PC-9 (cell line): ENCODE measurements at regions not wholly inside any gene's neighbourhood (a gene's known extent, or its start where the extent isn't known, plus 50 kb on each side); places are given as distances from the start of the nearest gene placed in this dataset.
A peak's percentile ranks its signal among the peaks of the same experiment; 100 is the strongest.

ENCODE experiments used
- BruUV-seq: library from RNA; stranded (reverse); fragments of 400-500 nt; replicated peaks from 2 replicates; lab custom pipeline; 2021; lab: Mats Ljungman, UMichigan
- CTCF ChIA-PET: fragments of 300-600 bp; sonication (Branson Sonifier 250); formaldehyde crosslinking; loops from one replicate; lab custom pipeline; 2022; ENCODE audit warnings: antibody characterized with exemption; lab: Charles Lee
- POLR2A ChIA-PET: fragments of 300-600 bp; sonication (Branson Sonifier 250); formaldehyde crosslinking; loops from one replicate; lab custom pipeline; 2022; ENCODE audit warnings: antibody characterized with exemption; ENCODE audit not compliant: unreplicated experiment; lab: Charles Lee
- DNase-seq, 2 experiments: peaks; one replicate each; pipeline versions ENCODE4 v3.0.0 to v3.0.0-alpha.2; 2015 to 2022; ENCODE audit warnings: mixed read lengths in 1 of 2
- H2AFZ ChIP-seq: fragments of 200-600 bp; sonication (generic); 2 replicates; pipeline ENCODE4 v1.8.1; 2017; ENCODE audit warnings: antibody characterized with exemption
- H3F3A ChIP-seq: fragments of 200-600 bp; sonication (generic); 2 replicates; pipeline ENCODE4 v1.8.1; 2017; ENCODE audit warnings: antibody characterized with exemption, mild to moderate bottlenecking, low read depth; ENCODE audit not compliant: insufficient read depth
- H3K27ac ChIP-seq: fragments of 200-600 bp; sonication (generic); 2 replicates; pipeline ENCODE4 v1.6.1; 2016; ENCODE audit warnings: mixed run types
- H3K27me3 ChIP-seq: fragments of 200-600 bp; sonication (generic); 2 replicates; pipeline ENCODE4 v1.6.1; 2016; ENCODE audit warnings: low read depth, mixed run types; ENCODE audit not compliant: insufficient read depth
- H3K36me3 ChIP-seq: fragments of 200-600 bp; sonication (generic); 2 replicates; pipeline ENCODE4 v1.6.1; 2016; ENCODE audit warnings: low read depth, mixed run types
- H3K4me1 ChIP-seq: fragments of 200-600 bp; sonication (generic); replicated peaks from 2 replicates; pipeline ENCODE4 v1.6.1; 2016; ENCODE audit warnings: mixed run types; ENCODE audit not compliant: insufficient read depth
- H3K4me2 ChIP-seq: fragments of 200-600 bp; sonication (generic); 2 replicates; pipeline ENCODE4 v1.6.1; 2017; ENCODE audit warnings: mixed run types
- H3K4me3 ChIP-seq: fragments of 200-600 bp; sonication (generic); 2 replicates; pipeline ENCODE4 v1.6.1; 2016; ENCODE audit warnings: mixed run types
- H3K79me2 ChIP-seq: fragments of 200-600 bp; sonication (generic); 2 replicates; pipeline ENCODE4 v1.6.1; 2017; ENCODE audit warnings: low read depth, mixed run types
- H3K9me2 ChIP-seq: fragments of 200-600 bp; sonication (generic); 2 replicates; pipeline ENCODE4 v1.8.1; 2017; ENCODE audit warnings: mild to moderate bottlenecking; ENCODE audit not compliant: insufficient read depth
- H3K9me3 ChIP-seq: fragments of 200-600 bp; sonication (generic); 2 replicates; pipeline ENCODE4 v1.8.1; 2016; ENCODE audit warnings: low read depth; ENCODE audit not compliant: insufficient read depth
- H4K20me1 ChIP-seq: fragments of 200-600 bp; sonication (generic); 2 replicates; pipeline ENCODE4 v1.8.1; 2017; ENCODE audit not compliant: insufficient read depth
- EZH2 ChIP-seq: fragments of 200-600 bp; sonication (generic); IDR thresholded peaks from 2 replicates; pipeline ENCODE4 v1.8.0; 2017; ENCODE audit warnings: antibody characterized with exemption, low read depth
- intact Hi-C: fragments of 100-400 bp; cut with micrococcal nuclease; formaldehyde crosslinking; loops from one replicate; pipeline ENCODE4 v1.10.0; 2022; ENCODE audit not compliant: unreplicated experiment
- TF ChIP-seq, protein P1 (sequence below): fragments of 200-600 bp; sonication (generic); conservative IDR thresholded peaks from 2 replicates; pipeline ENCODE4 v1.6.1; 2017; ENCODE audit warnings: mixed run types, antibody characterized with exemption, mild to moderate bottlenecking, moderate library complexity

DNA sequence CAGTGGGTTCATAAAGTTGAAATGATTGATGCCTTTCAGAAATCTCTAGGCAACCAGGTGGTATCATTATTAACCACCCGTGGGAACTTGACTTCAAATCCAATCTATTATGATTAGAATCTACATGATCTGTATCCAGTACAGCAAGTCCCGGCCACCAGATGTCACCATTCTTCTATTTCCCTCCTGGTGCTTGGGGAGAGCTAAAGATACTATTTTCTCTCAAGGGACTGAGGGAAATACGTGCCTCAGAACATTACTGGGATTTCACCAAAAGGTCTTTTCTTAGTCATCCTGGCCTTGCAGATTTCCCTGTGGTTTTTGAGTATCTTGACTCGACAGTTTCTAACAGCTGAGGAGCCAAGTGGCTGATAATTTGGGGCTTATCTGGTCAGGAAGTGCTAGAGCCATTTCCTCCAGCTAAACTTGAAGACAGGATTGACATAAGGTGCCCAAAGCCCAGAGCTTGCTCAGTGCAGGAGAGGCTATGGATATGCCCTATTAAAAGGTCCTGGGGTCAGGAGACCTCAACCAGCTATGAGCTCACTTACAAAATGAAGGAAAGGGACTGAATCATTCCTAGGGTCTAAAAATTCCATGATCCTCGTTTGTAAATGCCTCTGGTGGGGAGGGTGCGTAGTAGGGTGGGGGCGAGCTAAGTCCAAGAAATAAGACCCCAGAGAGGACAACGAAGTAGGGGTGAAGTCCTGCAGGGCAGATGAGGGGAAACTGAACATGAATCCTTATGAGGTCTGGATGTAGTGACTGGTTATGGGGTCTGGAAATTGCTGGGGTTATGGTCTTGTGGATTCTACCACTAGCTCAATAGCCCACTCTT lies 135.4 kb upstream of the MGAT5 start:
- TF ChIP-seq, protein P1, sequence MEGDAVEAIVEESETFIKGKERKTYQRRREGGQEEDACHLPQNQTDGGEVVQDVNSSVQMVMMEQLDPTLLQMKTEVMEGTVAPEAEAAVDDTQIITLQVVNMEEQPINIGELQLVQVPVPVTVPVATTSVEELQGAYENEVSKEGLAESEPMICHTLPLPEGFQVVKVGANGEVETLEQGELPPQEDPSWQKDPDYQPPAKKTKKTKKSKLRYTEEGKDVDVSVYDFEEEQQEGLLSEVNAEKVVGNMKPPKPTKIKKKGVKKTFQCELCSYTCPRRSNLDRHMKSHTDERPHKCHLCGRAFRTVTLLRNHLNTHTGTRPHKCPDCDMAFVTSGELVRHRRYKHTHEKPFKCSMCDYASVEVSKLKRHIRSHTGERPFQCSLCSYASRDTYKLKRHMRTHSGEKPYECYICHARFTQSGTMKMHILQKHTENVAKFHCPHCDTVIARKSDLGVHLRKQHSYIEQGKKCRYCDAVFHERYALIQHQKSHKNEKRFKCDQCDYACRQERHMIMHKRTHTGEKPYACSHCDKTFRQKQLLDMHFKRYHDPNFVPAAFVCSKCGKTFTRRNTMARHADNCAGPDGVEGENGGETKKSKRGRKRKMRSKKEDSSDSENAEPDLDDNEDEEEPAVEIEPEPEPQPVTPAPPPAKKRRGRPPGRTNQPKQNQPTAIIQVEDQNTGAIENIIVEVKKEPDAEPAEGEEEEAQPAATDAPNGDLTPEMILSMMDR: peak; percentile 81
- no peak for TF ChIP-seq EZH2
- Histone ChIP-seq H2AFZ (no peak overlapping the region), H3K27me3 (no peaks in the 10 kb centered on the region), H3K4me2 (peak overlapping the region; percentile 58), H3K79me2 (peaks cover 11% of the 10 kb centered on the region), H3K9me3 (no peaks in the 10 kb centered on the region), H3F3A (no peaks in the 10 kb centered on the region), H3K36me3 (no peaks in the 10 kb centered on the region), H3K4me1 (peaks cover 12% of the 10 kb centered on the region), H3K4me3 (no peak overlapping the region), H3K9me2 (no peaks in the 10 kb centered on the region), H3K27ac (peak overlapping the region; percentile 30; the same call in 1 of the 2 replicates), H4K20me1 (no peaks in the 10 kb centered on the region)
- intact Hi-C loops: loop anchor here (1.0 to 10.0 kb wide), 7 partner anchors 69 to 796 kb away; partner anchors contain the start of gene CCNT2
- peak; percentile 76 to 85 for DNase-seq
- POLR2A ChIA-PET: interaction anchor here (0.6 to 0.7 kb wide), 2 partner anchors 98 to 669 kb away, joined by 3 to 6 read pairs; no protein-coding TSS in a partner anchor
- CTCF ChIA-PET: interaction anchor here (0.5 to 2.0 kb wide), 14 partner anchors 19 to 494 kb away, joined by 3 to 14 read pairs (median 4); no protein-coding TSS in a partner anchor
- no TSS peak for BruUV-seq

DNA sequence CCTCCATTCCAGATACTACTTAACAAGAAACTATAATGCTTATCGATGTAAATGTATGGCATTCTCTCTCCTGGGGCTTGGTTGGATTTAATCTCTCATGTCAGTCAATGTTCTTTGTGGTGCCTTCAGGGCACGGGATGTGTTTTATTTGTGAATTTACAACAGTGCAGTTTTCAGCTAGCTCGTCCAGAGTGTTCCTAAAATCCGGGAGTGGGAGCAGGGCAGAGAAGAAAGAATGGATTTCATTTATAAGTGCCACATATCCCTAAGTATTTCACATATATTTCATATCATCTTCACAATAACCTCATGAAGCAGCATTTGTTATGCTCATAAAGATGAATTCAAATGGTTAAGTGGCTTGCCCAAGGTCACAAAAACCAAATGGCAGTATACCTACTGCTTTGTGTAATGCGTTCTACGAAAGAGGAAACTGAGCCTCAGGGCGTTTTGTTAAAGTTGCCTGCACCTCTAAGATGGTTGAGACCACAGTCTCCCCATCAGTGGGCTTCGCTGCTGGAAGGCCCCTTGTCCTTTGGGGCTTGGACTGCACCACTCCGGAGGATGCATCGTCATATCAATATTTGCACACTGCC lies 134.7 kb upstream of the MGAT5 start:
- Histone ChIP-seq H3K27me3 (no peaks in the 10 kb centered on the region), H2AFZ (peak overlapping the region; percentile 98), H4K20me1 (0 out of 2 replicates have a peak, but pooled peaks cover under 1% of the 10 kb centered on the region), H3K9me2 (no peaks in the 10 kb centered on the region), H3K4me3 (peak overlapping the region; percentile 97), H3F3A (no peaks in the 10 kb centered on the region), H3K9me3 (no peaks in the 10 kb centered on the region), H3K4me2 (peak overlapping the region; percentile 84), H3K36me3 (no peaks in the 10 kb centered on the region), H3K27ac (no peak overlapping the region), H3K4me1 (peaks cover 12% of the 10 kb centered on the region), H3K79me2 (peaks cover 11% of the 10 kb centered on the region)
- BruUV-seq: no TSS peak
- ChIA-PET CTCF (interaction anchor here (0.6 to 2.0 kb wide), 11 partner anchors 18 to 493 kb away, joined by 3 to 14 read pairs (median 4); no protein-coding TSS in a partner anchor), POLR2A (interaction anchor here (0.7 to 1.1 kb wide), 4 partner anchors 18 to 298 kb away, joined by 3 to 8 read pairs (median 4); no protein-coding TSS in a partner anchor)
- TF ChIP-seq, protein P1: no peak
- no peak for TF ChIP-seq EZH2
- intact Hi-C loops: loop anchor here (5.0 to 10.0 kb wide), 4 partner anchors 68 to 796 kb away; partner anchors contain the start of gene CCNT2
- DNase-seq: no peak
